ENCODE measurements at regions not wholly inside any gene's neighbourhood (a gene's known extent, or its start where the extent isn't known, plus 50 kb on each side); places are given as distances from the start of the nearest gene placed in this dataset.
"Not testable (repeated sequence)": the region's sequence is repeated elsewhere in the genome, so short reads cannot be mapped to it uniquely, and the experiment has no call there.

DNA sequence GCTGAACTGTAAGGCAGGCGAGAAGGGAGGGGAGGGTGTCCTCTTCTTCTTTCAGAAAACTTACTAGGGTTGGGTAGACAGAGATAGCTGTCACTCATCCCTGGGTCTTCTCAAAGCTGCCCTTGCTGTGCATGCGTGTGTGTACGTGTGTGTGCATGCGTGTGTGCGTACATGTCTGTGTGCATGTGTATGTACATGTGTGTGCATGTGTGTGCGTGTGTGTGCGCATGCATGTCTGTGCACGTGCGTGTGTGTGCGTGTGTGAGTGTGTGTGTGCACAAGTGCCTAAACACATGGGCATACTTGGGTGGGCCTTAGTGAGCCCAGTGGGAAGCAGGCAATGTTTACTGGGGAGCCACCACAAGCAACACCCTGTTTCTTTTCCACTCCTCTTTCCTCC, 154.8 kb upstream of the TNRC6C start:
- WGBS, 4 donors: 92 to 98% (median 98%) methylated on average over 10 of the region's 10 CpGs

DNA sequence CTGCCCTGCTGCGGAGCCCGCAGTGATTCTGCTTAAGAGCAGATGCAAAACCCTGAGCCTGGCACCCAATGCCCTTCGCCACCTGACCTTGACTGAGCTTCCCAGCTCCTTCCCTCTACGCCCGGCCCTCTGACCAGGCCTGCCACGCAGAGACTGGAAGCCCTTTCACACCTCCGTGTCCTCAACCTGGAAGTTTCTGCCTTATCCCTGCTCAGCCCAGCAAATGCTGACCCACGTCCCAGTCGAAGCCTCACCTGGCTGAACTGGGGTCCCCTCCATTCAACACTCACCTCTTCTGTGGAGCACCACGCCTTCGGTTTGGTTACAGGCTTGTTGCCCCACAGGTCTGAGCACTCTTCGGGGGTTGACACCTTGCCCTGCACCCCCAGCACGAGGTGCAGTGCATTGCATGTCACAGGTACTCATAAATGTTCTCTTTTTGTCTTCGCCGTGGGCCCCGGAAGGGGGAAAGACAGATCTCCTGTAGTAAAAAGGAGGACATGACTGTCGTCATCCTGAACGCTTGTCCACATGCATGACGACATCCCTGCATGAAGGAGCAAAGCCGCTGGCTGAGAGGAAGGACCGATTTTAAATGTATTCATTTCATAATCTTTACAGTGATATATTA, 153.6 kb upstream of the TNRC6C start:
- ATAC-seq: no peak
- no peak overlapping the region for H3K4me3 ChIP-seq
- no peak for TF ChIP-seq POLR2A (IDR thresholded peaks at IDR 0.05)
- TF ChIP-seq, protein P1, sequence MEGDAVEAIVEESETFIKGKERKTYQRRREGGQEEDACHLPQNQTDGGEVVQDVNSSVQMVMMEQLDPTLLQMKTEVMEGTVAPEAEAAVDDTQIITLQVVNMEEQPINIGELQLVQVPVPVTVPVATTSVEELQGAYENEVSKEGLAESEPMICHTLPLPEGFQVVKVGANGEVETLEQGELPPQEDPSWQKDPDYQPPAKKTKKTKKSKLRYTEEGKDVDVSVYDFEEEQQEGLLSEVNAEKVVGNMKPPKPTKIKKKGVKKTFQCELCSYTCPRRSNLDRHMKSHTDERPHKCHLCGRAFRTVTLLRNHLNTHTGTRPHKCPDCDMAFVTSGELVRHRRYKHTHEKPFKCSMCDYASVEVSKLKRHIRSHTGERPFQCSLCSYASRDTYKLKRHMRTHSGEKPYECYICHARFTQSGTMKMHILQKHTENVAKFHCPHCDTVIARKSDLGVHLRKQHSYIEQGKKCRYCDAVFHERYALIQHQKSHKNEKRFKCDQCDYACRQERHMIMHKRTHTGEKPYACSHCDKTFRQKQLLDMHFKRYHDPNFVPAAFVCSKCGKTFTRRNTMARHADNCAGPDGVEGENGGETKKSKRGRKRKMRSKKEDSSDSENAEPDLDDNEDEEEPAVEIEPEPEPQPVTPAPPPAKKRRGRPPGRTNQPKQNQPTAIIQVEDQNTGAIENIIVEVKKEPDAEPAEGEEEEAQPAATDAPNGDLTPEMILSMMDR (IDR thresholded peaks at IDR 0.05): no peak
- peak in 1 of 5 donors; percentile 14 for DNase-seq
- no peaks in the 10 kb centered on the region for H3K9me3 ChIP-seq
- H3K36me3 ChIP-seq: no peaks in the 10 kb centered on the region
- peaks cover 0 to 2% (median 0%) of the 10 kb centered on the region in 9 donors for H3K27me3 ChIP-seq
- intact Hi-C loops (cut with DNase I): no loop called here
- H3K4me1 ChIP-seq: peaks cover 0 to 15% (median 7%) of the 10 kb centered on the region in 12 donors
- 85 to 94% (median 92%) methylated on average over 21 of the region's 21 CpGs for WGBS, 4 donors
- H3K27ac ChIP-seq: no peak overlapping the region

More for the DNA sequence above, 154.8 kb upstream of the TNRC6C start:
- no peaks in the 10 kb centered on the region for H3K36me3 ChIP-seq
- peaks cover 0 to 15% (median 7%) of the 10 kb centered on the region in 12 donors for H3K4me1 ChIP-seq
- TF ChIP-seq, protein P1 (IDR thresholded peaks at IDR 0.05): no peak
- no peak for TF ChIP-seq POLR2A (IDR thresholded peaks at IDR 0.05)
- H3K27ac ChIP-seq: no peak overlapping the region
- intact Hi-C loops (cut with DNase I): no loop called here
- H3K9me3 ChIP-seq: no peaks in the 10 kb centered on the region
- H3K27me3 ChIP-seq: peaks cover 0 to 2% (median 0%) of the 10 kb centered on the region in 9 donors
- no peak overlapping the region for H3K4me3 ChIP-seq
- DNase-seq (no peak), ATAC-seq (no peak)

DNA sequence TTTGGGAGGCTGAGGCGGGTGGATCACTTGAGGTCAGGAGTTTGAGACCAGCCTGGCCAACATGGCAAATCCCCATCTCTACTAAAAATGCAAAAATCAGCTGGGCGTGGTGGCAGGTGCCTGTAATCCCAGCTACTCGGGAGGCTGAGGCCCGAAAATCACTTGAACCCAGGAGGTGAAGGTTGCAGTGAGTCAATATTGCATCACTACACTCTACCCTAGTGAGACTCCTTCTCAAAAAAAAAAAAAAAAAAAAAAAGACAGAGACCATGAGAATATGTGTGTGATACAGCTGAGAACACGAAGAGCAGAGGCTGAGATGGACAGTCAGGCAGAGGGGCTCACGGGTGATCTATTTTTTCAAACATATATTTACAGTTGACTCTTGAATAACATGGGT, 152.5 kb upstream of the TNRC6C start:
- ATAC-seq; intact Hi-C loops (cut with DNase I); H3K36me3 ChIP-seq; H3K27me3 ChIP-seq; DNase-seq; H3K9me3 ChIP-seq; H3K27ac ChIP-seq; H3K4me3 ChIP-seq: not testable (repeated sequence)
- 91 to 96% (median 94%) methylated on average over 6 of the region's 6 CpGs for WGBS, 4 donors
- H3K4me1 ChIP-seq: peaks cover 3 to 25% (median 14%) of the 10 kb centered on the region in 12 donors

DNA sequence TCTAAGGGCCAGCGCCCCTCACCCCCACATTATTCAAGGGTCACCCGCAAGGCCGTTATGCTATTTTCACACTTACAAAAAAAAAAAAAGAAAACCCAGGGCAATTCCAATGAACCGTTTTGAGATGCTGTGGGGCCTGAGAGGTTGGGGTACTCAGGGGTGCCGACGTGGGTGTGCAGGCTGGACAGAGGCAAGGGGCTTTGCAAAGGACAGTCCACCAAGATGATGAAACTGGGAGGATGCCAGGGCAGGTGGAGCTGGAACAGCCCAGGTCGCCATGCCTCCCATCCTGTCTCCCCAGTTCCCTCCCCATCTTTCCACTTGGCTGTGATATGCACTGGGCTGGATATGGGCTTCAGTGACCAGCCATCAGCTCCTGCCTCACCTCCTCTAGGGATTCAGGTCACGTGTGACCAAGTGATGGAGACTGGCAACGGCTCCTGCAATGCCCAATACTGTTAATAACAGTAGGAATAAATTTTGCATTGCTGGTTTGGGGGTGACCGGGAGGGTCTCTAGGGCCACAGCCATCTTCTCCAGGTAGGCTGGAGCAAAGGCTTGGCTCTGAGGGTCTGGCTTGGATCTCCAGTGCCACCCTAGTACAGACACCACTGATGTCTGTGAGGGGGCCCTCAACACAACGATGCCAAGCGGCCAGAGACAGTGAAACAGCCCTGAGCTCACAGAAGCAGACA, 151.3 kb upstream of the TNRC6C start:
- TF ChIP-seq POLR2A (IDR thresholded peaks at IDR 0.05): no peak
- TF ChIP-seq, protein P1 (IDR thresholded peaks at IDR 0.05): no peak
- DNase-seq: peak in 2 of 5 donors; percentile 4 to 8
- Histone ChIP-seq H3K4me1 (peaks cover 11 to 36% (median 24%) of the 10 kb centered on the region in 12 donors), H3K36me3 (no peaks in the 10 kb centered on the region), H3K9me3 (no peaks in the 10 kb centered on the region), H3K27me3 (peaks cover 0 to 2% (median 0%) of the 10 kb centered on the region in 9 donors), H3K27ac (no peak overlapping the region), H3K4me3 (no peak overlapping the region)
- ATAC-seq: no peak
- WGBS, 4 donors: 82 to 90% (median 89%) methylated on average over 11 to 12 of the region's 12 CpGs
- intact Hi-C loops (cut with DNase I): no loop called here
